ENCODE measurements at regions not wholly inside any gene's neighbourhood (a gene's known extent, or its start where the extent isn't known, plus 50 kb on each side); places are given as distances from the start of the nearest gene placed in this dataset.

GRCh38 chr13:67771106-67771505 is 541.0 kb upstream of the PCDH9 start:
- no peak overlapping the region for H3K9ac ChIP-seq (ENCODE audit: low read length)
- H3K9me3 ChIP-seq (ENCODE audit: insufficient read depth, low read depth, low read length) = no peaks in the 10 kb centered on the region
- no peak overlapping the region for H3K27ac ChIP-seq (ENCODE audit: low read depth, low read length)
- no peak for TF ChIP-seq EZH2 (IDR thresholded peaks at IDR 0.05; ENCODE audit: insufficient read depth, low read length)
- TF ChIP-seq, protein P1, sequence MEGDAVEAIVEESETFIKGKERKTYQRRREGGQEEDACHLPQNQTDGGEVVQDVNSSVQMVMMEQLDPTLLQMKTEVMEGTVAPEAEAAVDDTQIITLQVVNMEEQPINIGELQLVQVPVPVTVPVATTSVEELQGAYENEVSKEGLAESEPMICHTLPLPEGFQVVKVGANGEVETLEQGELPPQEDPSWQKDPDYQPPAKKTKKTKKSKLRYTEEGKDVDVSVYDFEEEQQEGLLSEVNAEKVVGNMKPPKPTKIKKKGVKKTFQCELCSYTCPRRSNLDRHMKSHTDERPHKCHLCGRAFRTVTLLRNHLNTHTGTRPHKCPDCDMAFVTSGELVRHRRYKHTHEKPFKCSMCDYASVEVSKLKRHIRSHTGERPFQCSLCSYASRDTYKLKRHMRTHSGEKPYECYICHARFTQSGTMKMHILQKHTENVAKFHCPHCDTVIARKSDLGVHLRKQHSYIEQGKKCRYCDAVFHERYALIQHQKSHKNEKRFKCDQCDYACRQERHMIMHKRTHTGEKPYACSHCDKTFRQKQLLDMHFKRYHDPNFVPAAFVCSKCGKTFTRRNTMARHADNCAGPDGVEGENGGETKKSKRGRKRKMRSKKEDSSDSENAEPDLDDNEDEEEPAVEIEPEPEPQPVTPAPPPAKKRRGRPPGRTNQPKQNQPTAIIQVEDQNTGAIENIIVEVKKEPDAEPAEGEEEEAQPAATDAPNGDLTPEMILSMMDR (IDR thresholded peaks at IDR 0.05; ENCODE audit: insufficient read depth, low read depth, low read length) = no peak
- Mint-ChIP-seq H3K9me3 (ENCODE audit: unreplicated experiment) (no peaks in the 10 kb centered on the region), H3K27me3 (ENCODE audit: low read depth, unreplicated experiment) (no peaks in the 10 kb centered on the region), H3K4me3 (ENCODE audit: unreplicated experiment) (no peak overlapping the region), H3K27ac (ENCODE audit: unreplicated experiment) (no peak overlapping the region), H3K4me1 (ENCODE audit: low read depth, unreplicated experiment) (no peaks in the 10 kb centered on the region), H3K36me3 (ENCODE audit: low read depth, unreplicated experiment) (no peaks in the 10 kb centered on the region)
- H3K4me2 ChIP-seq (ENCODE audit: low read length) = no peak overlapping the region
- no peaks in the 10 kb centered on the region for H3K36me3 ChIP-seq (ENCODE audit: insufficient read depth, low read length)
- FAIRE-seq (no peak), DNase-seq (ENCODE audit: low read depth) (no peak)
- no peak overlapping the region for H2AFZ ChIP-seq (ENCODE audit: low read depth, low read length)
- no peaks in the 10 kb centered on the region for H4K20me1 ChIP-seq (ENCODE audit: insufficient read depth, low read length)
- no peak overlapping the region for H3K4me3 ChIP-seq (ENCODE audit: insufficient read depth, low read depth, low read length)
- no peaks in the 10 kb centered on the region for H3K4me1 ChIP-seq (ENCODE audit: insufficient read depth, low read length)
- H3K27me3 ChIP-seq (ENCODE audit: insufficient read depth, low read length) = no peaks in the 10 kb centered on the region
- H3K79me2 ChIP-seq (ENCODE audit: insufficient read depth, low read length) = no peaks in the 10 kb centered on the region

DNA sequence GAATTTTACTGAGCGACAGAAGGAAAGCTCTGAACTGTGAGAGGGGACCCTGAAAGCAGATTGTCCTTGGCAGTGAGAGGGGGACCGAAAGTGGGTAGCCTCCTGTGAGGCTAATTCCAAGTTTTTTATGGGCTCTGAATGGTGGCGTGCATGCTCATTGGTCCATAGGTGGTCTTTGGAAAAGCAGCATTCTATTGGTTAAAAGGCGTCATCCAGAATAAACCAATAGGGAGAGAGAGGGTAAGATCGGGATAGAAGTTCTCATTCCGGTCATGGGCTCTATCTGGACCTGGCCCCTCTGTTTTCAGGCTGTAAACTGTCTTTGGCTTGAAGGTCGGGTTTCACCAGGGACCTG is 539.8 kb upstream of the PCDH9 start:
- H3K9me3 ChIP-seq (ENCODE audit: insufficient read depth, low read depth, low read length) = no peaks in the 10 kb centered on the region
- H3K27ac ChIP-seq (ENCODE audit: low read depth, low read length) = no peak overlapping the region
- no peaks in the 10 kb centered on the region for H3K9me3 Mint-ChIP-seq (ENCODE audit: unreplicated experiment)
- no peaks in the 10 kb centered on the region for H3K27me3 Mint-ChIP-seq (ENCODE audit: low read depth, unreplicated experiment)
- H3K4me2 ChIP-seq (ENCODE audit: low read length) = no peak overlapping the region
- H3K9ac ChIP-seq (ENCODE audit: low read length) = no peak overlapping the region
- no peaks in the 10 kb centered on the region for H4K20me1 ChIP-seq (ENCODE audit: insufficient read depth, low read length)
- DNase-seq (ENCODE audit: low read depth) (no peak), FAIRE-seq (no peak)
- no peak overlapping the region for H3K4me3 ChIP-seq (ENCODE audit: insufficient read depth, low read depth, low read length)
- no peaks in the 10 kb centered on the region for H3K4me1 ChIP-seq (ENCODE audit: insufficient read depth, low read length)
- H3K36me3 Mint-ChIP-seq (ENCODE audit: low read depth, unreplicated experiment) = no peaks in the 10 kb centered on the region
- no peaks in the 10 kb centered on the region for H3K27me3 ChIP-seq (ENCODE audit: insufficient read depth, low read length)
- H2AFZ ChIP-seq (ENCODE audit: low read depth, low read length) = no peak overlapping the region
- no peaks in the 10 kb centered on the region for H3K79me2 ChIP-seq (ENCODE audit: insufficient read depth, low read length)
- H3K4me1 Mint-ChIP-seq (ENCODE audit: low read depth, unreplicated experiment) = no peaks in the 10 kb centered on the region
- no peak overlapping the region for H3K27ac Mint-ChIP-seq (ENCODE audit: unreplicated experiment)
- TF ChIP-seq, protein P1 (IDR thresholded peaks at IDR 0.05; ENCODE audit: insufficient read depth, low read depth, low read length) = no peak
- no peak for TF ChIP-seq EZH2 (IDR thresholded peaks at IDR 0.05; ENCODE audit: insufficient read depth, low read length)
- no peaks in the 10 kb centered on the region for H3K36me3 ChIP-seq (ENCODE audit: insufficient read depth, low read length)
- no peak overlapping the region for H3K4me3 Mint-ChIP-seq (ENCODE audit: unreplicated experiment)

- Histone ChIP-seq H3K4me3 (ENCODE audit: insufficient read depth, low read depth, low read length) (no peak overlapping the region), H3K4me1 (ENCODE audit: insufficient read depth, low read length) (no peaks in the 10 kb centered on the region), H3K79me2 (ENCODE audit: insufficient read depth, low read length) (no peaks in the 10 kb centered on the region), H2AFZ (ENCODE audit: low read depth, low read length) (no peak overlapping the region), H4K20me1 (ENCODE audit: insufficient read depth, low read length) (no peaks in the 10 kb centered on the region), H3K9me3 (ENCODE audit: insufficient read depth, low read depth, low read length) (no peaks in the 10 kb centered on the region), H3K27ac (ENCODE audit: low read depth, low read length) (no peak overlapping the region), H3K36me3 (ENCODE audit: insufficient read depth, low read length) (no peaks in the 10 kb centered on the region), H3K4me2 (ENCODE audit: low read length) (no peak overlapping the region), H3K27me3 (ENCODE audit: insufficient read depth, low read length) (no peaks in the 10 kb centered on the region), H3K9ac (ENCODE audit: low read length) (no peak overlapping the region)
- Mint-ChIP-seq H3K4me3 (ENCODE audit: unreplicated experiment) (no peak overlapping the region), H3K36me3 (ENCODE audit: low read depth, unreplicated experiment) (no peaks in the 10 kb centered on the region), H3K4me1 (ENCODE audit: low read depth, unreplicated experiment) (no peaks in the 10 kb centered on the region), H3K27me3 (ENCODE audit: low read depth, unreplicated experiment) (no peaks in the 10 kb centered on the region), H3K27ac (ENCODE audit: unreplicated experiment) (no peak overlapping the region), H3K9me3 (ENCODE audit: unreplicated experiment) (no peaks in the 10 kb centered on the region)
- no peak for FAIRE-seq
- DNase-seq (ENCODE audit: low read depth) = no peak
- TF ChIP-seq EZH2 (IDR thresholded peaks at IDR 0.05; ENCODE audit: insufficient read depth, low read length) = no peak
- TF ChIP-seq, protein P1 (IDR thresholded peaks at IDR 0.05; ENCODE audit: insufficient read depth, low read depth, low read length) = no peak
Measured at GRCh38 chr13:67769063-67769986, 539.2 kb upstream of the PCDH9 start.
